22Rv1 (cell line): ENCODE measurements at regions not wholly inside any gene's neighbourhood (a gene's known extent, or its start where the extent isn't known, plus 50 kb on each side); places are given as distances from the start of the nearest gene placed in this dataset.
"Not testable (repeated sequence)": the region's sequence is repeated elsewhere in the genome, so short reads cannot be mapped to it uniquely, and the experiment has no call there.

Experiments
- H3K27ac ChIP-seq: fragments of 450-650 bp; 2 replicates; pipeline ENCODE4 v1.5.1; 2017
- CTCF ChIP-seq: fragments of 450-650 bp; IDR thresholded peaks from 2 replicates; pipeline ENCODE4 v1.5.1; 2017; ENCODE audit warnings: mild to moderate bottlenecking
- ZFX ChIP-seq: fragments of 450-650 bp; IDR thresholded peaks from 2 replicates; pipeline ENCODE4 v1.6.1; 2017; ENCODE audit warnings: antibody characterized with exemption, borderline replicate concordance

GRCh38 chr12:84124211-84124610 lies 788.4 kb downstream of the SLC6A15 start:
- TF ChIP-seq CTCF (no peak), ZFX (no peak)
- no peak overlapping the region for H3K27ac ChIP-seq

- TF ChIP-seq CTCF (no peak), ZFX (no peak)
Observed at GRCh38 chr12:84117190-84117589, 795.4 kb downstream of the SLC6A15 start.

GRCh38 chr12:84113666-84114065 lies 798.9 kb downstream of the SLC6A15 start:
- H3K27ac ChIP-seq: no peak overlapping the region

More at GRCh38 chr12:84117190-84117589, 795.4 kb downstream of the SLC6A15 start:
- no peak overlapping the region for H3K27ac ChIP-seq

GRCh38 chr12:84103886-84104285 lies 808.7 kb downstream of the SLC6A15 start:
- not testable (repeated sequence) for H3K27ac ChIP-seq

More at GRCh38 chr12:84113666-84114065, 798.9 kb downstream of the SLC6A15 start:
- TF ChIP-seq CTCF: no peak
- TF ChIP-seq ZFX: no peak

GRCh38 chr12:84101963-84102362 lies 810.6 kb downstream of the SLC6A15 start:
- not testable (repeated sequence) for H3K27ac ChIP-seq

GRCh38 chr12:84099591-84099990 lies 813.0 kb downstream of the SLC6A15 start:
- not testable (repeated sequence) for H3K27ac ChIP-seq

- no peak overlapping the region for H3K27ac ChIP-seq
- no peak for TF ChIP-seq ZFX
- no peak for TF ChIP-seq CTCF
Observed at GRCh38 chr12:84091651-84092050, 820.9 kb downstream of the SLC6A15 start.

- TF ChIP-seq ZFX: no peak
- TF ChIP-seq CTCF: no peak
- H3K27ac ChIP-seq: no peak overlapping the region
Observed at GRCh38 chr12:84089356-84089755, 823.2 kb downstream of the SLC6A15 start.

GRCh38 chr12:84085046-84085445 lies 827.6 kb downstream of the SLC6A15 start:
- no peak overlapping the region for H3K27ac ChIP-seq
- TF ChIP-seq CTCF: no peak
- no peak for TF ChIP-seq ZFX
